H9 (cell line): ENCODE measurements at regions not wholly inside any gene's neighbourhood (a gene's known extent, or its start where the extent isn't known, plus 50 kb on each side); places are given as distances from the start of the nearest gene placed in this dataset.

ENCODE experiments used
- DNase-seq: peaks from one replicate; pipeline ENCODE4 v3.0.0-alpha.2; 2017
- H2AFZ ChIP-seq: one replicate; pipeline ENCODE4 v1.6.1; 2013; ENCODE audit warnings: mild to moderate bottlenecking, low read length, control low read depth, moderate library complexity
- H2AK5ac ChIP-seq: 2 replicates; pipeline ENCODE4 v1.6.1; 2013; ENCODE audit warnings: low read length, control low read depth, mixed read lengths; ENCODE audit not compliant: insufficient read length
- H2BK120ac ChIP-seq: one replicate; pipeline ENCODE4 v1.6.1; 2013; ENCODE audit warnings: low read depth, mild to moderate bottlenecking, low read length, control low read depth, inconsistent platforms; ENCODE audit not compliant: poor library complexity, severe bottlenecking
- H2BK12ac ChIP-seq: 2 replicates; pipeline ENCODE4 v1.6.1; 2013; ENCODE audit warnings: low read length, control low read depth, mixed read lengths, low read depth; ENCODE audit not compliant: insufficient read length
- H2BK15ac ChIP-seq: 2 replicates; pipeline ENCODE4 v1.6.1; 2013; ENCODE audit warnings: low read depth, low read length, control low read depth
- H2BK20ac ChIP-seq: one replicate; pipeline ENCODE4 v1.6.1; 2013; ENCODE audit warnings: low read depth, mild to moderate bottlenecking, low read length, control low read depth, inconsistent platforms; ENCODE audit not compliant: poor library complexity, severe bottlenecking
- H2BK5ac ChIP-seq: 2 replicates; pipeline ENCODE4 v1.6.1; 2013; ENCODE audit warnings: low read length, control low read depth, mixed read lengths; ENCODE audit not compliant: insufficient read length
- H3K14ac ChIP-seq: 2 replicates; pipeline ENCODE4 v1.6.1; 2013; ENCODE audit warnings: low read length, control low read depth; ENCODE audit not compliant: insufficient read depth
- H3K18ac ChIP-seq: 2 replicates; pipeline ENCODE4 v1.6.1; 2013; ENCODE audit warnings: low read depth, mild to moderate bottlenecking, mixed read lengths, low read length, control low read depth; ENCODE audit not compliant: insufficient read length
- H3K23ac ChIP-seq: 2 replicates; pipeline ENCODE4 v1.6.1; 2013; ENCODE audit warnings: low read length, control low read depth, mixed read lengths, low read depth; ENCODE audit not compliant: insufficient read length
- H3K23me2 ChIP-seq: 2 replicates; pipeline ENCODE4 v1.6.1; 2013; ENCODE audit warnings: low read depth, mild to moderate bottlenecking, mixed read lengths, low read length, control low read depth; ENCODE audit not compliant: insufficient read length, poor library complexity, severe bottlenecking
- H3K27ac ChIP-seq: 2 replicates; pipeline ENCODE4 v1.5.1; 2013; ENCODE audit warnings: low read length, control low read depth, mixed read lengths, low read depth; ENCODE audit not compliant: insufficient read length
- H3K27me3 ChIP-seq: 2 replicates; pipeline ENCODE4 v1.6.1; 2013; ENCODE audit warnings: low read length, control low read depth, inconsistent platforms; ENCODE audit not compliant: insufficient read depth
- H3K4ac ChIP-seq: 2 replicates; pipeline ENCODE4 v1.6.1; 2013; ENCODE audit warnings: low read depth, mild to moderate bottlenecking, control low read depth, inconsistent platforms, low read length, moderate library complexity
- H3K4me1 ChIP-seq: 2 replicates; pipeline ENCODE4 v1.6.1; 2013; ENCODE audit warnings: low read length, control low read depth, inconsistent platforms; ENCODE audit not compliant: insufficient read depth
- H3K4me2 ChIP-seq: 2 replicates; pipeline ENCODE4 v1.6.1; 2013; ENCODE audit warnings: low read length, control low read depth, mixed read lengths; ENCODE audit not compliant: insufficient read length, insufficient read depth
- H3K56ac ChIP-seq: 2 replicates; pipeline ENCODE4 v1.6.1; 2013; ENCODE audit warnings: low read depth, mild to moderate bottlenecking, mixed read lengths, low read length, control low read depth; ENCODE audit not compliant: insufficient read length
- H3K79me1 ChIP-seq: 2 replicates; pipeline ENCODE4 v1.6.1; 2013; ENCODE audit warnings: low read depth, mild to moderate bottlenecking, moderate library complexity, low read length, control low read depth, inconsistent platforms; ENCODE audit not compliant: insufficient read depth, poor library complexity, severe bottlenecking
- H3K79me2 ChIP-seq: 2 replicates; pipeline ENCODE4 v1.6.1; 2013; ENCODE audit warnings: low read length, control low read depth, inconsistent platforms; ENCODE audit not compliant: insufficient read depth
- H3K9ac ChIP-seq: 2 replicates; pipeline ENCODE4 v1.6.1; 2013; ENCODE audit warnings: low read length, control low read depth, mixed read lengths; ENCODE audit not compliant: insufficient read length; ENCODE audit errors: extremely low read depth
- H3K9me3 ChIP-seq: one replicate; pipeline ENCODE4 v1.6.1; 2013; ENCODE audit warnings: low read depth, low read length, inconsistent platforms; ENCODE audit not compliant: control insufficient read depth
- H3T11ph ChIP-seq: one replicate; pipeline ENCODE4 v1.6.1; 2013; ENCODE audit warnings: mild to moderate bottlenecking, low read length, control low read depth, inconsistent platforms
- H4K20me1 ChIP-seq: one replicate; pipeline ENCODE4 v1.6.1; 2013; ENCODE audit not compliant: control insufficient read depth, insufficient read length, insufficient read depth
- H4K5ac ChIP-seq: 2 replicates; pipeline ENCODE4 v1.6.1; 2013; ENCODE audit warnings: low read depth, mild to moderate bottlenecking, mixed read lengths, low read length, control low read depth; ENCODE audit not compliant: insufficient read length
- H4K8ac ChIP-seq: replicated peaks from 2 replicates; pipeline ENCODE4 v1.6.1; 2013; ENCODE audit warnings: low read length, control low read depth, mixed read lengths, low read depth; ENCODE audit not compliant: insufficient read length
- H4K91ac ChIP-seq: 2 replicates; pipeline ENCODE4 v1.6.1; 2013; ENCODE audit warnings: low read depth, mild to moderate bottlenecking, moderate library complexity, mixed read lengths, low read length, control low read depth; ENCODE audit not compliant: insufficient read length
- H3K27ac Mint-ChIP-seq, 3 experiments: 2 replicates in 2 of 3; 3 replicates in 1 of 3; pipeline ENCODE4 v1.8.0; 2020 to 2021; ENCODE audit warnings: mixed read lengths in 3 of 3, mild to moderate bottlenecking in 1 of 3, moderate library complexity in 1 of 3
- H3K27me3 Mint-ChIP-seq: 2 replicates; pipeline ENCODE4 v1.8.0; 2021; ENCODE audit warnings: low read depth, mild to moderate bottlenecking, moderate library complexity, mixed read lengths
- H3K36me3 Mint-ChIP-seq, 3 experiments: 2 replicates in 2 of 3; 3 replicates in 1 of 3; pipeline ENCODE4 v1.8.0; 2020 to 2021; ENCODE audit warnings: low read depth in 3 of 3, mixed read lengths in 3 of 3; ENCODE audit not compliant: insufficient read depth in 1 of 3
- H3K4me1 Mint-ChIP-seq, 2 experiments: 2 replicates each; pipeline ENCODE4 v1.8.0; 2020; ENCODE audit warnings: mixed read lengths in 2 of 2
- H3K4me3 Mint-ChIP-seq, 2 experiments: 2 replicates in 1 of 2; 3 replicates in 1 of 2; pipeline ENCODE4 v1.8.0; 2020 to 2021; ENCODE audit warnings: mild to moderate bottlenecking in 2 of 2, mixed read lengths in 2 of 2, moderate library complexity in 1 of 2
- H3K9me3 Mint-ChIP-seq, 2 experiments: 2 replicates in 1 of 2; 3 replicates in 1 of 2; pipeline ENCODE4 v1.8.0; 2020; ENCODE audit warnings: mild to moderate bottlenecking in 2 of 2, mixed read lengths in 2 of 2, moderate library complexity in 1 of 2
- WGBS: extraction: QIAGEN DNeasy Blood & Tissue Kit; methylation state at CpG from one replicate; pipeline ENCODE4 v1.1.7; 2013; ENCODE audit warnings: missing lambda C conversion rate, low lambda C conversion rate, mixed read lengths; ENCODE audit not compliant: insufficient read length; ENCODE audit errors: extremely low coverage; 5-methylcytosine and 5-hydroxymethylcytosine counted together
- TF ChIP-seq, protein P1 (sequence below): fragments of 200-600 bp; sonication (generic); conservative IDR thresholded peaks from 3 replicates; pipeline ENCODE4 v1.8.0; 2021; ENCODE audit warnings: antibody characterized with exemption, mild to moderate bottlenecking

DNA sequence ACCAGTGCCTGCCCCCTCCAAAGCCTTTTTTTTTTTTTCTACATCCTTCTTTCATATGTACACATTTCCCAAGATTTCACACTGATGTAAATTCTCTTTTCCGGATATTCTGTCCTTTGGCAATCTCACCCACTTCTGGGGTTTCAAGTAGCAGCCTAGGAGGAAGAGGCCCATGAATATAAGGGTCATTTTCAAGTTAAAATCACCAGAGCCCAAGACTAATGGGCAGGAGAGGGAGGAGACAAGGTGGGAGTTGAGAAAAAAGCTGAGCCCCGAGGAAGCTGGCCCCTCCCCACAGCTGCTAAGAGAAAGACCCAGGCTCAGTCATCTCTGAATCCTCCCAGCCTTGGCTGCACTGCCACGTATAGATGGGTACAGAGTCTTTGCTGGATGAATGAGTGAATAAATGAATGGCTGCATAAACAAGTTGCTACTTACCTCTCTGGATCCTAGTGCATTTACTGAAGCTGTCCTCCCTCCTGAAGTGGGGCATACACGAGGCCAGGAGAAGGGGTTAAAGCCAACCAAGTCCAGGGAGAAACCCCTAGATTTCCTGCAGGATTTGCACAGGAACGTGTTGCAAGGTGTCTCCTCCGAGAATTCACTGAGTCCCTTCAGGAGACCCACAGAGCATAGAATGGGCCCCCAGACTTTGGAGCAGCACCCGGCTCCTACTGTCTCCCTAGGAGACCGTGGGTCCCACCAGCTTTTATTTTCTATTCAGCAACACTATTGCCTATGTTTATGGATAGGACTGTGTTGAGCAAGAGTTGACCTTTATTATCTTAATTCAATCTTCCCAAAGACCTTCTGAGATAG, 100.8 kb upstream of the LIPC start:
- WGBS = no CpG with 5 or more reads among the region's 8 CpGs
- Histone ChIP-seq H2BK12ac (no peak overlapping the region), H3K18ac (no peak overlapping the region), H3K23me2 (no peaks in the 10 kb centered on the region), H2AK5ac (no peak overlapping the region), H4K20me1 (no peaks in the 10 kb centered on the region), H3K79me1 (no peaks in the 10 kb centered on the region), H3K56ac (no peak overlapping the region), H3K4me2 (no peak overlapping the region), H3K9ac (no peak overlapping the region), H3K14ac (peak overlapping the region; percentile 25; the same call in 1 of the 2 replicates), H4K91ac (no peak overlapping the region), H3K27ac (no peak overlapping the region), H3K27me3 (no peaks in the 10 kb centered on the region), H3K4ac (no peak overlapping the region), H4K5ac (no peak overlapping the region), H3K23ac (no peak overlapping the region), H2BK120ac (no peak overlapping the region), H3K9me3 (no peaks in the 10 kb centered on the region), H2BK20ac (no peak overlapping the region), H3T11ph (no peak overlapping the region), H2BK15ac (no peak overlapping the region), H2AFZ (no peak overlapping the region), H4K8ac (no peak overlapping the region), H2BK5ac (no peak overlapping the region), H3K4me1 (peaks cover 8% of the 10 kb centered on the region; the same call in 1 of the 2 replicates), H3K79me2 (no peaks in the 10 kb centered on the region)
- Mint-ChIP-seq H3K27me3 (no peaks in the 10 kb centered on the region), H3K27ac (peak overlapping the region in 2 of 3 experiments; percentile 1 to 57; a peak in 5 of 7 replicates), H3K4me1 (peaks cover 35 to 37% of the 10 kb centered on the region in 2 experiments), H3K4me3 (no peak overlapping the region), H3K9me3 (peaks cover 6 to 13% of the 10 kb centered on the region in 2 experiments; a peak in 4 of 5 replicates), H3K36me3 (peaks cover 0 to 15% (median 5%) of the 10 kb centered on the region in 3 experiments; a peak in 5 of 7 replicates)
- TF ChIP-seq, protein P1, sequence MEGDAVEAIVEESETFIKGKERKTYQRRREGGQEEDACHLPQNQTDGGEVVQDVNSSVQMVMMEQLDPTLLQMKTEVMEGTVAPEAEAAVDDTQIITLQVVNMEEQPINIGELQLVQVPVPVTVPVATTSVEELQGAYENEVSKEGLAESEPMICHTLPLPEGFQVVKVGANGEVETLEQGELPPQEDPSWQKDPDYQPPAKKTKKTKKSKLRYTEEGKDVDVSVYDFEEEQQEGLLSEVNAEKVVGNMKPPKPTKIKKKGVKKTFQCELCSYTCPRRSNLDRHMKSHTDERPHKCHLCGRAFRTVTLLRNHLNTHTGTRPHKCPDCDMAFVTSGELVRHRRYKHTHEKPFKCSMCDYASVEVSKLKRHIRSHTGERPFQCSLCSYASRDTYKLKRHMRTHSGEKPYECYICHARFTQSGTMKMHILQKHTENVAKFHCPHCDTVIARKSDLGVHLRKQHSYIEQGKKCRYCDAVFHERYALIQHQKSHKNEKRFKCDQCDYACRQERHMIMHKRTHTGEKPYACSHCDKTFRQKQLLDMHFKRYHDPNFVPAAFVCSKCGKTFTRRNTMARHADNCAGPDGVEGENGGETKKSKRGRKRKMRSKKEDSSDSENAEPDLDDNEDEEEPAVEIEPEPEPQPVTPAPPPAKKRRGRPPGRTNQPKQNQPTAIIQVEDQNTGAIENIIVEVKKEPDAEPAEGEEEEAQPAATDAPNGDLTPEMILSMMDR = no peak
- DNase-seq = no peak
